ENCODE measurements at regions not wholly inside any gene's neighbourhood (a gene's known extent, or its start where the extent isn't known, plus 50 kb on each side); places are given as distances from the start of the nearest gene placed in this dataset.

DNA sequence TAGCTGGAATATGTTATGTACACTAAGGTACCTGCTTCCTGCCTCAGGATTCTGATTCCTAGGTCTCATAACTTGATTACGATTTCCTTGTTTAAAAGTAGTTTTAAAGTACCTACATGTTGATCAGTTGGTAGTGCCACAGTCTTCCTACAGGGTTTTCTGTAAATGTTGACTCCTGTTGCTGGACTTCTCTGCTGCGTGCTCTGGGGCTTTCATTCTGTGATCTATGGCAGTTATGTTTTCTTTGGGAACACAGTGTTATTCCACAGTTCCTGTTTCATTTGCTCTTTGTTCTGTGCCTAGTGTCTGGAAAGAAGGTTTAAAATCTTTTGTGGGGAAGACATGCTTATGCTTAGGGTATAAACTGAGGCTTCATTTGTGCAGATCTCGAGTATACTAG lies 343.5 kb downstream of the PLK2 start:
- no peak for DNase-seq (ENCODE audit: low read depth)
- TF ChIP-seq, protein P1, sequence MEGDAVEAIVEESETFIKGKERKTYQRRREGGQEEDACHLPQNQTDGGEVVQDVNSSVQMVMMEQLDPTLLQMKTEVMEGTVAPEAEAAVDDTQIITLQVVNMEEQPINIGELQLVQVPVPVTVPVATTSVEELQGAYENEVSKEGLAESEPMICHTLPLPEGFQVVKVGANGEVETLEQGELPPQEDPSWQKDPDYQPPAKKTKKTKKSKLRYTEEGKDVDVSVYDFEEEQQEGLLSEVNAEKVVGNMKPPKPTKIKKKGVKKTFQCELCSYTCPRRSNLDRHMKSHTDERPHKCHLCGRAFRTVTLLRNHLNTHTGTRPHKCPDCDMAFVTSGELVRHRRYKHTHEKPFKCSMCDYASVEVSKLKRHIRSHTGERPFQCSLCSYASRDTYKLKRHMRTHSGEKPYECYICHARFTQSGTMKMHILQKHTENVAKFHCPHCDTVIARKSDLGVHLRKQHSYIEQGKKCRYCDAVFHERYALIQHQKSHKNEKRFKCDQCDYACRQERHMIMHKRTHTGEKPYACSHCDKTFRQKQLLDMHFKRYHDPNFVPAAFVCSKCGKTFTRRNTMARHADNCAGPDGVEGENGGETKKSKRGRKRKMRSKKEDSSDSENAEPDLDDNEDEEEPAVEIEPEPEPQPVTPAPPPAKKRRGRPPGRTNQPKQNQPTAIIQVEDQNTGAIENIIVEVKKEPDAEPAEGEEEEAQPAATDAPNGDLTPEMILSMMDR (IDR thresholded peaks at IDR 0.05; ENCODE audit: low read depth, low read length, missing control alignments), result no peak
- H3K4me3 ChIP-seq (ENCODE audit: low read depth, low read length), result no peak overlapping the region
- in situ Hi-C loops (cut with HindIII; ENCODE audit: low sequenced_read_pairs), result no loop called here

DNA sequence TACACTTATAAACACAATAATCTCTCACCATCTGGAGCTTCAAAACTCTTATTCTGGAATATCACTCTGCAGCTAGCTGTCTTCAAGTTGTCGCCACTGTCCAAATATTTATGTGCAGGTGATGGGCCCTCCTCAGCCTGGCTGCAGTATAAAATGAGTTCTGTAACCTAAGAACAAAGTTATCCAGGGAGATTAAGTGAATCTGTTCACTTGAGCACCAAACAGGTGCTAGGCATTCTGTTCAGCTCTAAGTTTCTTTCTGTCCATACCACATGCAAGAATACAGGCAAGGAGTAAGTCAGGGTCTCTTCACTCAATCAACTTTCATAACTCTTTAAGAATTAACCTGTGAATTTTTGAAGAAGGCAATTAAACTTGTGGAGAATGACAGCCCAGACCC lies 344.1 kb downstream of the PLK2 start:
- no peak for DNase-seq (ENCODE audit: low read depth)
- TF ChIP-seq, protein P1 (IDR thresholded peaks at IDR 0.05; ENCODE audit: low read depth, low read length, missing control alignments), result no peak
- in situ Hi-C loops (cut with HindIII; ENCODE audit: low sequenced_read_pairs), result no loop called here
- H3K4me3 ChIP-seq (ENCODE audit: low read depth, low read length), result no peak overlapping the region

DNA sequence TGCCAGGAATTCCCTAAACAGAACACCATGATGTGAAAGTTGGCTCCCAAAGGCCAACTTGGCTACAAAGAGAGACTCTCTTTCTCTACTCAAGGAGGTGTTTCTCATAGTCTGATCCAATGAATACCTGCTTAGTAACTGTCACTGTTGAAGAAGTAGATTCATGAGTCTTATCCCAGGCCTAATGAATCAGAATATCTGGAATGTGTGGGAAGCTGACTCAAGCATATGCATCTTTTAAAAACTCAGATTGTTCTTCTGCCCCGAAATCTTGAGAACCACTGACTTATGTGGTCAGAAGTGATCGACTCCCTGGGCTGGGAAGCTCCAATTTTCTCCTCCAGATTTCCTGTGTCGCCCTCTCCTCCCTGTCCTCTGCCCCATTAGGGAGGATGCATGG lies 345.6 kb downstream of the PLK2 start:
- in situ Hi-C loops (cut with HindIII; ENCODE audit: low sequenced_read_pairs), result no loop called here
- DNase-seq (ENCODE audit: low read depth), result peak; percentile 19

DNA sequence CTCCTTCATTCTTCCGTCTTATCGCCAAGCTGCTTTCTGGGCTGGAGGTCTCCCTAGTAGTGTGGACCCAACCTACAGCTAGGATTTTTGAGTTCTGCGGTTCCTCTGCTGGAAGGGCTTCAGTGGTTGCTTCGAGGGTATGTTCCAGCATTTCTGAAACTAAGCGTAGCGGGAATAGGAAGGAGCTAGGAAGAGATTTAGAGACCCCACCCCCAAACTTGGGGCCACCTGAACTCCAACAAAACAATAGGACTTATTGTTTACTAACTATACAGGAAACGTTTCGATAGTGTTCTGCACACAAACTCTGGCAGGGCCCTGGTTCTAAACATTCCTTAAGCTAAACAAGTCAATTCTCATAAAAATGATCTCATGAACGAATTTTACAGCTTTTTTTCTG lies 346.7 kb downstream of the PLK2 start:
- H3K4me3 ChIP-seq (ENCODE audit: low read depth, low read length), result no peak overlapping the region
- TF ChIP-seq, protein P1 (IDR thresholded peaks at IDR 0.05; ENCODE audit: low read depth, low read length, missing control alignments), result no peak
- DNase-seq (ENCODE audit: low read depth), result no peak
- in situ Hi-C loops (cut with HindIII; ENCODE audit: low sequenced_read_pairs), result no loop called here

More for the DNA sequence above, 345.6 kb downstream of the PLK2 start:
- H3K4me3 ChIP-seq (ENCODE audit: low read depth, low read length), result no peak overlapping the region
- TF ChIP-seq, protein P1 (IDR thresholded peaks at IDR 0.05; ENCODE audit: low read depth, low read length, missing control alignments), result no peak

DNA sequence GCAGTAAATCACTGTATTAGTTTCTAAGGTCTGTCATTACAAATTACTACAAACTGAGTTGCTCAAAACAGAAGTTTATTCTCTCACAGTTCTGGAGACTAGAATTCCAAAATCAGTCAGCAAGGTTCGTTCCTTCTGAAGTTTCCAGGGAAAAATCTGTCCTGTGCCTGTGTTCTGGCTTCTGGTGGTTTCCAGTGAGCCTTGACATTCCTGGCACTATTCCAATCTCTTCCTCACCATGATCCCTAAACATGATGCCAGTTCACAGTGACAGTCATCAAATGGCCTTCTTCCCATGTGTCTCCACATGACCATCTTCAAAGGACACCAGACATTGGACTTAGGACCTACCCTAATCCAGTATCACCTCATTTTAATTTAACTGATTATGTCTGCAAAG lies 351.4 kb downstream of the PLK2 start:
- TF ChIP-seq, protein P1 (IDR thresholded peaks at IDR 0.05; ENCODE audit: low read depth, low read length, missing control alignments), result no peak
- in situ Hi-C loops (cut with HindIII; ENCODE audit: low sequenced_read_pairs), result no loop called here
- no peak for DNase-seq (ENCODE audit: low read depth)
- no peak overlapping the region for H3K4me3 ChIP-seq (ENCODE audit: low read depth, low read length)

DNA sequence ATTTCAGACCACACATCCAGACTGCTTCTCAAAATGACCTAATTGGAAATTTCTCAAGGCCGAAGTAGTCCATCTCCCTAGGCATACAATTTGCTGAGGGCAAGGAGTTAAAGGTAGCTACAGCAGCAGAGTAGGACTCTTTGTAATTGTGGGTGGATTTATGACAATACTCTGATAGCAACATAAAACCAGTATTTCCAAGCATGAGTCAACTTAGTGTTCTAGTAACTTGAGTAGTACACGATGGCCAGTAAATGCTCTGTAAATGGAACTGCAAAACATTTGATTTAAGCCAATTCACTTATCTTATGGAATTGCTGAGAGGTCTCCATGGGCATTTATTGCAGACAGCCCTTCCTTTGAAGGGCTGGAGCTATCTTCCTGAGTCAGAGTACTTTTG lies 352.2 kb downstream of the PLK2 start:
- DNase-seq (ENCODE audit: low read depth), result no peak
- TF ChIP-seq, protein P1 (IDR thresholded peaks at IDR 0.05; ENCODE audit: low read depth, low read length, missing control alignments), result no peak
- H3K4me3 ChIP-seq (ENCODE audit: low read depth, low read length), result no peak overlapping the region
- in situ Hi-C loops (cut with HindIII; ENCODE audit: low sequenced_read_pairs), result no loop called here
